GM04503 (cell line): ENCODE measurements at regions not wholly inside any gene's neighbourhood (a gene's known extent, or its start where the extent isn't known, plus 50 kb on each side); places are given as distances from the start of the nearest gene placed in this dataset.
"Not testable (repeated sequence)": the region's sequence is repeated elsewhere in the genome, so short reads cannot be mapped to it uniquely, and the experiment has no call there.

Experiments used
- DNase-seq: peaks from one replicate; pipeline ENCODE4 v3.0.0-alpha.2; 2012; ENCODE audit warnings: low read depth

- no peak for DNase-seq
Observed at GRCh38 chr4:62683799-62684566, 1483.9 kb downstream of the ADGRL3 start.

- DNase-seq, result no peak
Observed at GRCh38 chr4:62676962-62677361, 1476.8 kb downstream of the ADGRL3 start.

- no peak for DNase-seq
Observed at GRCh38 chr4:62670514-62670913, 1470.4 kb downstream of the ADGRL3 start.

DNA sequence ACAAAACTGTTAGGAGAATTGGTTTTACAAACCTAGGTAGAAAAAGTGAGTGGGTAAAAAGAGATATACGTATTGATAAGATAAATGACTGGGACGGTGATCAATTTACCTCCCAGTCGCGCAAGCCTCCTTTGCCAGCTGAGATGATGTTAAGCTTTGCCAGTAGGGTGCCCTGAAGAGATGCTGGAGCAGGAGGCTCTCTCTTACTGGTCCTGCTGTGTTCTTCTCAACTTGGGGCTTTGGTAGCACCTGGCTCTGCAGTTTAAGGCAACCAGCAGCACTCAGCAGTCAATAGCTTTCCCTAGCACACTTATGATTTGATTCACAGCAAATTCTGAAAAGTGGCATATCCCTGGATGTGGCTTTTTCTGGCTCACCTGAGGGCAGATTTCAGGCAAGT is 1461.7 kb downstream of the ADGRL3 start:
- DNase-seq, result no peak

- no peak for DNase-seq
Observed at GRCh38 chr4:62656006-62656405, 1455.9 kb downstream of the ADGRL3 start.

DNA sequence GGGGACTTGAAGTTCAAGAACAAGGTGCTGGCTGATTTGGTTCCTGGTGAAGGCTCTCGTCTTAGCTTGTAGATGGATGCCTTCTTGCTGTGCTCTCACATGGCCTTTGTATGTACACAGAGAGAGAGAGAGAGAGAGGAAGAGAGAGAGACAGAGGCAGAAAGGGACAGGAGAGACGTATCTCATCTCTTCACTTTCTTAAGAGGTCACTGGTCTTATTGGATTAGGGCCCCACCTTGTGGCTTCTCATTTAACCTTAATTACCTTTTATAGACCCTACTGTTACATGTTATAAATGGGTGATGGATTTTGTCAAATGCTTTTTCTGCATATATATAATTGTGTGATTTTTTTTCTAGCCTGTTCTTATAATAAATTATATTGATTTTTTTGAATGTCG is 1444.2 kb downstream of the ADGRL3 start:
- DNase-seq, result no peak

DNA sequence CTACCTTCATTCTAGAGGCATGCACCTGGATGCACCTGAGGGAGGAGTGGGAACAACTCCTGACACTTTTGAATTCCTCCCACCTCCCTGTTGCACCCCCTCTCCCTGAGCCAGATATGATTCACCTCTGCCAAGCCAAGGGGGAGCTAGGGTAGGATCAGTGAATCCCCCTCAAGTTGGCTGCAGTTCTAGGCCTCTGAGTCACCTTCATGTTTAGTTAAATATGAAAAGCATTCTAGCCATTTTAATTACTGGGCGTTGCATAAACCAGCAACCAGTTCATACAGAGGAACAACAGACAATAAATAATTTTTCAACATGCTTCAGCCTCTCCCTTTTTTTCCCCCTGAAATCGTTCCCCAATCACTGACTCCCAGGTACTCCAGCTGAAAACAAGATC is 1440.2 kb downstream of the ADGRL3 start:
- DNase-seq, result no peak

- DNase-seq, result no peak
Observed at GRCh38 chr4:62627671-62628070, 1427.5 kb downstream of the ADGRL3 start.

GRCh38 chr4:62627141-62627540 is 1427.0 kb downstream of the ADGRL3 start:
- no peak for DNase-seq

GRCh38 chr4:62622089-62622488 is 1422.0 kb downstream of the ADGRL3 start:
- DNase-seq, result no peak

- DNase-seq, result no peak
Observed at GRCh38 chr4:62619971-62620370, 1419.8 kb downstream of the ADGRL3 start.

- no peak for DNase-seq
Observed at GRCh38 chr4:62618042-62618441, 1417.9 kb downstream of the ADGRL3 start.

- DNase-seq, result no peak
Observed at GRCh38 chr4:62601737-62602136, 1401.6 kb downstream of the ADGRL3 start.

DNA sequence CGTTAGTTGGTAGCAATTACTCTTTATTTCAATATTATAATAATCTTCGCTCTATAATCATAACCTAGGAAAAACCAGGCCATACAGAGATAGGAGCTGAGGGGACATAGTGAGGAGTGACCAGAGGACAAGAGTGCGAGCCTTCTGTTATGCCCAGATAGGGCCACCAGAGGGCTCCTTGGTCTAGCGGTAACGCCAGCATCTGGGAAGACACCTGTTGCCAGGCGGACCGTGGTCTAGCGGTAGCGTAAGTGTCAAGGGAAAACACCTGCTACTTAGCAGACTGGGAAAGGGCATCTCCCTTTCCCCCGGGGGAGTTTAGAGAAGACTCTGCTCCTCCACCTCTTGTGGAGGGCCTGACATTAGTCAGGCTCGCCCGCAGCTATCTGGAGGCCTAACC is 1395.1 kb downstream of the ADGRL3 start:
- DNase-seq, result not testable (repeated sequence)

GRCh38 chr4:62591756-62592155 is 1391.6 kb downstream of the ADGRL3 start:
- no peak for DNase-seq

DNA sequence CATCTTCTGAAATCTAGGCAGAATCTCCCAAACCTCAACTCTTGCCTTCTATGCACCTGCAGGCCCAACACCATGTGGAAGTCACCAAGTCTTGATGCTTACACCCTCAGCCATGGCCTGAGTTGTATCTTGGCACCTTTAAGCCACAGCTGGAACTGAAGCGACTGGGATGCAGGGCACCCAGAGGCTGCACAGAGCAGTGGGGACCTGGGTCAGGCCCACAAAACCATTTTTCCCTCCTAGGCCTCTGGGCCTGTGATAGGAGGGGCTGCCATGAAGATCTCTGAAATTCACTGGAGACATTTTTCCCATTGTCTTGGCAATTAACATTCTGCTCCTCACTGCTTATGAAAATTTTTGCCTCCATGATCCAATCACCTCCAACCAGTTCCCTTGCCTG is 1388.5 kb downstream of the ADGRL3 start:
- DNase-seq, result no peak

DNA sequence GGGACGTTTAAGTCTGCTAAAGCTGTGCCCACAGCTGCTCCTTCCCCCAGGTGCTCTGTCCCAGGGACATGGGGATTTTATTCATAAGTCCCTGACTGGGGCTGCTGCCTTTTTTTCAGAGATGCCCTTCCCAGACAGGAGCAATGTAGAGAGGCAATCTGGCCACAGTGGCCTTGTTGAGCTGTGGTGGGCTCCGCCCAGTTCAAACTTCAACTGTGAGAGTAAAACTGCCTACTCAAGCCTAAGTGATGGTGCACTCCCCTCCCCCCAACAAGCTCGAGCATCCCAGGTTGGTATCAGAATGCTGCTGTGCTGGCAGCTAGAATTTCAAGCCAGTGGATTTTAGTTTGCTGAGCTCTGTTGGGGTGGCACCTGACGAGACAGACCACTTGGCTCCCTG is 1371.4 kb downstream of the ADGRL3 start:
- no peak for DNase-seq

DNA sequence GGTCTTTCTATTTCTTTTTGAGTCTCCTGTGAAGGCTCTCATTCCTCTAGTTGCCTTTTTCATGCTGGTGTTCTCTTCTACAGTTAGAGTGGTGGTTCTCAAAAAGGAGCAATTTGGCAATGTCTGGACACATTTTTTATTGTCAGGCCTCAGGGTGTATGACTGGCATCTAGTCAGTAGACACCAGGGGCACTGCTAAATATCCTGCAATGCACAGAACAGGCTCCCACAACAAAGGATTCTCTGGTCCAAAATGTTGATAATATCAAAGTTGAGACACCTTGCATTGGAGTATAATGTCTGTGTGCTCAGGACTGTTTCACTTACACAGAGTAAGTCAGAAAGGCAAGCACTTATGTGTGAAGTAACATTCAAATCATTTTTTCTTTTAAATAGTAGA is 1360.7 kb downstream of the ADGRL3 start:
- no peak for DNase-seq

DNA sequence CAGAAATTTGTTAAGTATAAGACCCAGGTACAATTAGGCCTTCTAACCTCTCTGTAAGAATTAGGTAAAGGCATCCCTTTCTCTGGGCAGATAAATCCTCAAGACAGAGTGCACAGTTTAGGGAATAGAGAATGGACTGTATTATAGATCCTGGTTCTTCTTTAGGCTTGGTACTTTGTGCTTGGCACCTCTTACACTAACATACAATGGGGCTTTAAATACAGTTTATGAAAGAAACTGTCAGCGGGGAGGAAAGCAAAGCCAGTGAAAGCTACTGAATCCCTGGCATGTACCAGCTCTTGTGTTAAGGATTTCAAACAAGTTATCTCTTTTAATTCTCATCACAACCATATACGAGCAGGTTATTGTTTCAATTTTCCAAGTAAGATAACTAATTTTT is 1350.0 kb downstream of the ADGRL3 start:
- DNase-seq, result no peak

DNA sequence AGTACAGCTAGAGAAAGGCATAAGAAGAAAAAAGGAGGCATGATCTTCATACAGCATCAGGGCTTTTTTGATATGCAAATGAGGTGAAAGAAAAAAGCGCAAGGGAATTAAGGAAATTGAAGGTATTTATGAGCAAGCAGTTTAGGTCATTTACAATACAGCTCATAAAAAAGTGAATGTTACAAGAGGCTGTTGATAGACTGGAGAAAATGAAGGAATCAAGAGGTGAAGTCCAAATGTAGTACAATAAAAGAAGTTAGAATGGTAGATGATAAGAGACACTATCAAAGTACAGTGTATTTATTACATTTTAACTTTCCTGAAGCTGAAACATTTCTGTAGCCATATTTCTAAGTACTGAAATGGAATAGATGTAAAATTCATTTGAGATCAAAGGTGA is 1349.5 kb downstream of the ADGRL3 start:
- no peak for DNase-seq

GRCh38 chr4:62548765-62549164 is 1348.6 kb downstream of the ADGRL3 start:
- DNase-seq, result no peak

DNA sequence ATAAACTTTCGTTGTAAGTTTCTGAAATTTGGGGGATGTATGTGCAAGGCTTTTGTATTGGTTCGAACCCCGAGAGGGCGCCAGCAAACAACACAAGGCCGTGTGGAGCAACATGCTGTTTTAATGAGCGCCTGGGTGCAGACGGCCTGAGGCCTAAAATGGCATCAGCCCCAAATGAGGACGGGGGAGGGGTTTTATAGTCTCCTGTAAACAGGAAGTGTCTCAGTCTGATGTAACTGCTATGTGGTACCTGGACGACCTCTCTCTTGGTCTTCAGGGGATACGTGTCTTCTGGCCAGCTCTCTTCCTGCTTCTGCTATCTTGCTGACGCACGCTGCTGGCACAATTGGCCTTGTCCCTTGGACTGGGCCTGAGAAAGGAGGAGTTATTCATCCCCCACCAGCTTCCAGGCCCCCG is 1348.0 kb downstream of the ADGRL3 start:
- DNase-seq, result no peak

GRCh38 chr4:62544428-62544827 is 1344.3 kb downstream of the ADGRL3 start:
- no peak for DNase-seq

- DNase-seq, result no peak
Observed at GRCh38 chr4:62543002-62543401, 1342.9 kb downstream of the ADGRL3 start.
